ENCODE measurements at regions not wholly inside any gene's neighbourhood (a gene's known extent, or its start where the extent isn't known, plus 50 kb on each side); places are given as distances from the start of the nearest gene placed in this dataset.

- no peak overlapping the region for H3K4me3 ChIP-seq (replicated peaks in 1 of 3)
- no peaks in the 10 kb centered on the region for H3K36me3 ChIP-seq
- no peaks in the 10 kb centered on the region for H3K9me3 ChIP-seq
- no peaks in the 10 kb centered on the region for H3K4me1 ChIP-seq
- no peaks in the 10 kb centered on the region for H3K27me3 ChIP-seq
- intact Hi-C loops (cut with DNase I) = no loop called here
- no peak for DNase-seq
- H3K27ac ChIP-seq = no peak overlapping the region
- 67 to 71% methylated on average over 8 of the region's 8 CpGs for WGBS, 2 donors
- TF ChIP-seq CTCF (IDR thresholded peaks at IDR 0.05) (no peak), POLR2A (IDR thresholded peaks at IDR 0.05) (no peak)
These were observed 187.1 kb upstream of the LPP start for GRCh38 chr3:187966636-187967406.

- intact Hi-C loops (cut with DNase I) = no loop called here
- Histone ChIP-seq H3K9me3 (no peaks in the 10 kb centered on the region), H3K27ac (no peak overlapping the region), H3K36me3 (no peaks in the 10 kb centered on the region), H3K27me3 (no peaks in the 10 kb centered on the region), H3K4me1 (no peaks in the 10 kb centered on the region), H3K4me3 (replicated peaks in 1 of 3) (no peak overlapping the region)
- 77 to 82% methylated on average over 5 of the region's 5 CpGs for WGBS, 2 donors
- TF ChIP-seq POLR2A (IDR thresholded peaks at IDR 0.05) (no peak), CTCF (IDR thresholded peaks at IDR 0.05) (no peak)
- no peak for DNase-seq
These were observed 186.0 kb upstream of the LPP start for GRCh38 chr3:187967993-187968392.

- Histone ChIP-seq H3K27ac (no peak overlapping the region), H3K4me3 (replicated peaks in 1 of 3) (no peak overlapping the region), H3K9me3 (no peaks in the 10 kb centered on the region), H3K36me3 (no peaks in the 10 kb centered on the region), H3K27me3 (no peaks in the 10 kb centered on the region), H3K4me1 (no peaks in the 10 kb centered on the region)
- WGBS, 2 donors = 89 to 92% methylated on average over 2 of the region's 2 CpGs
- TF ChIP-seq POLR2A (IDR thresholded peaks at IDR 0.05) (no peak), CTCF (IDR thresholded peaks at IDR 0.05) (no peak)
- intact Hi-C loops (cut with DNase I) = no loop called here
- no peak for DNase-seq
These were observed 184.9 kb upstream of the LPP start for GRCh38 chr3:187968883-187969580.

- Histone ChIP-seq H3K27ac (no peak overlapping the region), H3K36me3 (no peaks in the 10 kb centered on the region), H3K4me1 (no peaks in the 10 kb centered on the region), H3K9me3 (no peaks in the 10 kb centered on the region), H3K27me3 (no peaks in the 10 kb centered on the region), H3K4me3 (replicated peaks in 1 of 3) (no peak overlapping the region)
- intact Hi-C loops (cut with DNase I) = no loop called here
- WGBS, 2 donors = 94 to 99% methylated on average over 3 of the region's 3 CpGs
- TF ChIP-seq CTCF (IDR thresholded peaks at IDR 0.05) (no peak), POLR2A (IDR thresholded peaks at IDR 0.05) (no peak)
- no peak for DNase-seq
These were observed 184.4 kb upstream of the LPP start for GRCh38 chr3:187969581-187969950.

- no peaks in the 10 kb centered on the region for H3K36me3 ChIP-seq
- H3K27ac ChIP-seq = no peak overlapping the region
- H3K4me3 ChIP-seq (replicated peaks in 1 of 3) = no peak overlapping the region
- intact Hi-C loops (cut with DNase I) = no loop called here
- no peaks in the 10 kb centered on the region for H3K27me3 ChIP-seq
- H3K9me3 ChIP-seq = no peaks in the 10 kb centered on the region
- peaks cover 0 to 3% of the 10 kb centered on the region in 2 donors for H3K4me1 ChIP-seq
- DNase-seq = no peak
- no peak for TF ChIP-seq CTCF (IDR thresholded peaks at IDR 0.05)
- no peak for TF ChIP-seq POLR2A (IDR thresholded peaks at IDR 0.05)
These were observed 183.9 kb upstream of the LPP start for GRCh38 chr3:187970106-187970505.

Measured in thyroid gland (tissue), 4 donors.